CD4-positive, alpha-beta T cell (primary cell): ENCODE measurements at regions not wholly inside any gene's neighbourhood (a gene's known extent, or its start where the extent isn't known, plus 50 kb on each side); places are given as distances from the start of the nearest gene placed in this dataset.

Experiments
- ATAC-seq: fragments of 200-7000 bp; cut with Tn5 transposase; one replicate; pipeline ENCODE4 v1.10.0; 2022; ENCODE audit warnings: mild to moderate bottlenecking; ENCODE audit not compliant: poor library complexity
- CTCF ChIA-PET: fragments of 350-600 bp; sonication (Branson Sonifier 250); formaldehyde crosslinking; loops from one replicate; lab custom pipeline; 2021; ENCODE audit warnings: antibody characterized with exemption, inconsistent platforms; lab: Charles Lee
- POLR2A ChIA-PET: fragments of 350-600 bp; sonication (Branson Sonifier 250); formaldehyde crosslinking; loops from one replicate; lab custom pipeline; 2021; ENCODE audit warnings: antibody characterized with exemption, inconsistent platforms; lab: Charles Lee
- DNase-seq, 14 experiments: peaks; one replicate each; pipeline ENCODE4 v3.0.0-alpha.2; 2013 to 2020; ENCODE audit warnings: mixed read lengths in 2 of 14
- H3K27ac ChIP-seq, 2 donors: one replicate each; pipeline versions ENCODE4 v1.5.1 to v1.7.0; 2013; ENCODE audit warnings: low read length in 2 of 2, low read depth in 1 of 2, mild to moderate bottlenecking in 1 of 2
- H3K27me3 ChIP-seq, 2 experiments: 1 replicate in 1 of 2; 2 replicates in 1 of 2; pipeline versions ENCODE4 v1.6.1 to v1.7.0; 2013; ENCODE audit warnings: low read length in 2 of 2, control low read depth in 1 of 2, mild to moderate bottlenecking in 1 of 2, moderate library complexity in 1 of 2; ENCODE audit not compliant: insufficient read depth in 2 of 2, control insufficient read depth in 1 of 2
- H3K36me3 ChIP-seq: one replicate; pipeline ENCODE4 v1.6.1; 2013; ENCODE audit warnings: low read length, control low read depth; ENCODE audit not compliant: insufficient read depth
- H3K4me1 ChIP-seq: one replicate; pipeline ENCODE4 v1.6.1; 2013; ENCODE audit warnings: low read length, control low read depth; ENCODE audit not compliant: insufficient read depth
- H3K4me3 ChIP-seq: one replicate; pipeline ENCODE4 v1.5.1; 2013; ENCODE audit warnings: mild to moderate bottlenecking, low read length, moderate library complexity
- H3K9me3 ChIP-seq, 2 experiments: 1 replicate in 1 of 2; 2 replicates in 1 of 2; pipeline versions ENCODE4 v1.6.1 to v1.7.0; 2013; ENCODE audit warnings: low read length in 2 of 2, mild to moderate bottlenecking in 2 of 2, control low read depth in 1 of 2, moderate library complexity in 1 of 2; ENCODE audit not compliant: control insufficient read depth in 1 of 2, insufficient read depth in 1 of 2
- H3K27ac Mint-ChIP-seq: one replicate; pipeline ENCODE4 v1.8.0; 2020; ENCODE audit warnings: mixed read lengths
- H3K27me3 Mint-ChIP-seq: one replicate; pipeline ENCODE4 v1.8.0; 2021; ENCODE audit warnings: mixed read lengths
- H3K36me3 Mint-ChIP-seq: one replicate; pipeline ENCODE4 v1.8.0; 2021; ENCODE audit warnings: low read depth, mixed read lengths
- H3K4me1 Mint-ChIP-seq: one replicate; pipeline ENCODE4 v1.8.0; 2021; ENCODE audit warnings: low read depth, mixed read lengths
- H3K4me3 Mint-ChIP-seq: one replicate; pipeline ENCODE4 v1.8.0; 2020; ENCODE audit warnings: mild to moderate bottlenecking, mixed read lengths
- H3K9me3 Mint-ChIP-seq: one replicate; pipeline ENCODE4 v1.8.0; 2020; ENCODE audit warnings: mixed read lengths
- intact Hi-C, 2 experiments: fragments of 100-400 bp; cut with DNase I in 1 of 2; cut with micrococcal nuclease in 1 of 2; formaldehyde crosslinking; loops; one replicate each; pipeline versions ENCODE4 v1.15.1 to v1.9.0; 2023 to 2025; cut with DNase I, micrococcal nuclease
- TF ChIP-seq, protein P1 (sequence below): fragments of 200-600 bp; IDR thresholded peaks from one replicate; pipeline ENCODE4 v1.8.0; 2022; ENCODE audit warnings: antibody characterized with exemption, mild to moderate bottlenecking

DNA sequence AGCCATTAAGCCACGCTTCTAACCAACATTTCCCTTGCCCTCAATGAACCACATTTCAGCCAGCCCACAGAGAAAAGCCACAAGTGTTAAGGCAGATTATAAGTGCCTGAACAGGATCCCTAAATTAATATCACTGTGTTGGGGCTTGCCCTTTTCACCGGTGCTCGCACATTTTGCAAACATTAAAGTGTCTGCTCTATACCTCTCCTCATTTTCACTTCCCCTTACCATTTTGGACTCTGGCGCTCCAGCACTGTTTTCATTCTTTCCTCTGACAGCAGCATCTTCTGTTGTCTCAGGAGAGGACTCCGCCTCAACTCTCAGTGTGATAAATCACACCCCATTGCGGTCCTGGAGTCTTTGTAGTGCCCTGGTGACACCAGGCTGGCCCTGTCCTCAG is 274.2 kb downstream of the BAMBI start:
- H3K27ac ChIP-seq: no peak overlapping the region
- no peak overlapping the region for H3K4me3 ChIP-seq
- H3K4me1 ChIP-seq: no peaks in the 10 kb centered on the region
- TF ChIP-seq, protein P1, sequence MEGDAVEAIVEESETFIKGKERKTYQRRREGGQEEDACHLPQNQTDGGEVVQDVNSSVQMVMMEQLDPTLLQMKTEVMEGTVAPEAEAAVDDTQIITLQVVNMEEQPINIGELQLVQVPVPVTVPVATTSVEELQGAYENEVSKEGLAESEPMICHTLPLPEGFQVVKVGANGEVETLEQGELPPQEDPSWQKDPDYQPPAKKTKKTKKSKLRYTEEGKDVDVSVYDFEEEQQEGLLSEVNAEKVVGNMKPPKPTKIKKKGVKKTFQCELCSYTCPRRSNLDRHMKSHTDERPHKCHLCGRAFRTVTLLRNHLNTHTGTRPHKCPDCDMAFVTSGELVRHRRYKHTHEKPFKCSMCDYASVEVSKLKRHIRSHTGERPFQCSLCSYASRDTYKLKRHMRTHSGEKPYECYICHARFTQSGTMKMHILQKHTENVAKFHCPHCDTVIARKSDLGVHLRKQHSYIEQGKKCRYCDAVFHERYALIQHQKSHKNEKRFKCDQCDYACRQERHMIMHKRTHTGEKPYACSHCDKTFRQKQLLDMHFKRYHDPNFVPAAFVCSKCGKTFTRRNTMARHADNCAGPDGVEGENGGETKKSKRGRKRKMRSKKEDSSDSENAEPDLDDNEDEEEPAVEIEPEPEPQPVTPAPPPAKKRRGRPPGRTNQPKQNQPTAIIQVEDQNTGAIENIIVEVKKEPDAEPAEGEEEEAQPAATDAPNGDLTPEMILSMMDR: no peak
- H3K27ac Mint-ChIP-seq: no peak overlapping the region
- no peaks in the 10 kb centered on the region for H3K36me3 ChIP-seq
- intact Hi-C loops: no loop called here
- ChIA-PET POLR2A (no interaction called here), CTCF (no interaction called here)
- peaks cover 0 to 3% of the 10 kb centered on the region in 2 experiments for H3K27me3 ChIP-seq
- H3K36me3 Mint-ChIP-seq: no peaks in the 10 kb centered on the region
- H3K4me1 Mint-ChIP-seq: no peaks in the 10 kb centered on the region
- H3K4me3 Mint-ChIP-seq: no peak overlapping the region
- no peaks in the 10 kb centered on the region for H3K9me3 Mint-ChIP-seq
- ATAC-seq (no peak), DNase-seq (no peak)
- H3K9me3 ChIP-seq: no peaks in the 10 kb centered on the region
- peaks cover 60% of the 10 kb centered on the region for H3K27me3 Mint-ChIP-seq

- ChIA-PET POLR2A (no interaction called here), CTCF (interaction anchor here (1.5 kb wide), 1 partner anchor 16 kb away, joined by 4 read pairs; no protein-coding TSS in a partner anchor)
- TF ChIP-seq, protein P1: no peak
- H3K27me3 Mint-ChIP-seq: peaks cover 51% of the 10 kb centered on the region
- no peak overlapping the region for H3K4me3 Mint-ChIP-seq
- no peak overlapping the region for H3K27ac Mint-ChIP-seq
- no peaks in the 10 kb centered on the region for H3K4me1 Mint-ChIP-seq
- no peaks in the 10 kb centered on the region for H3K9me3 Mint-ChIP-seq
- no peaks in the 10 kb centered on the region for H3K4me1 ChIP-seq
- H3K9me3 ChIP-seq: no peaks in the 10 kb centered on the region
- no peak overlapping the region for H3K4me3 ChIP-seq
- H3K36me3 ChIP-seq: no peaks in the 10 kb centered on the region
- no peak for ATAC-seq
- H3K27ac ChIP-seq: no peak overlapping the region
- no peaks in the 10 kb centered on the region for H3K36me3 Mint-ChIP-seq
- peaks cover 0 to 3% of the 10 kb centered on the region in 2 experiments for H3K27me3 ChIP-seq
- no peak for DNase-seq
- intact Hi-C loops: no loop called here
Observed at GRCh38 chr10:28952523-28952922, 275.2 kb downstream of the BAMBI start.

GRCh38 chr10:28954211-28954610 is 276.9 kb downstream of the BAMBI start:
- ChIA-PET POLR2A (no interaction called here), CTCF (no interaction called here)
- Histone ChIP-seq H3K4me1 (no peaks in the 10 kb centered on the region), H3K27ac (no peak overlapping the region), H3K9me3 (no peaks in the 10 kb centered on the region), H3K4me3 (no peak overlapping the region), H3K36me3 (no peaks in the 10 kb centered on the region), H3K27me3 (peaks cover 0 to 3% of the 10 kb centered on the region in 2 experiments)
- no peaks in the 10 kb centered on the region for H3K9me3 Mint-ChIP-seq
- no peak overlapping the region for H3K4me3 Mint-ChIP-seq
- H3K4me1 Mint-ChIP-seq: no peaks in the 10 kb centered on the region
- H3K36me3 Mint-ChIP-seq: no peaks in the 10 kb centered on the region
- no peak overlapping the region for H3K27ac Mint-ChIP-seq
- no peak for ATAC-seq
- DNase-seq: no peak
- intact Hi-C loops: no loop called here
- H3K27me3 Mint-ChIP-seq: peaks cover 40% of the 10 kb centered on the region
- TF ChIP-seq, protein P1: no peak
